ENCODE measurements at regions not wholly inside any gene's neighbourhood (a gene's known extent, or its start where the extent isn't known, plus 50 kb on each side); places are given as distances from the start of the nearest gene placed in this dataset.

GRCh38 chr3:70517124-70517890 lies 204.9 kb upstream of the MDFIC2 start:
- Mint-ChIP-seq H3K9me3 (ENCODE audit: unreplicated experiment) (no peaks in the 10 kb centered on the region), H3K36me3 (ENCODE audit: low read depth, unreplicated experiment) (no peaks in the 10 kb centered on the region), H3K27me3 (ENCODE audit: unreplicated experiment) (peaks cover 1% of the 10 kb centered on the region), H3K4me3 (ENCODE audit: unreplicated experiment) (no peak overlapping the region), H3K4me1 (ENCODE audit: unreplicated experiment) (no peaks in the 10 kb centered on the region), H3K27ac (ENCODE audit: unreplicated experiment) (no peak overlapping the region)
- DNase-seq (ENCODE audit: low spot score) = no peak
- no peak for TF ChIP-seq CTCF (IDR thresholded peaks at IDR 0.05; ENCODE audit: unreplicated experiment)

GRCh38 chr3:70516076-70516475 lies 203.6 kb upstream of the MDFIC2 start:
- DNase-seq (ENCODE audit: low spot score) = no peak
- TF ChIP-seq CTCF (IDR thresholded peaks at IDR 0.05; ENCODE audit: unreplicated experiment) = no peak
- Mint-ChIP-seq H3K36me3 (ENCODE audit: low read depth, unreplicated experiment) (no peaks in the 10 kb centered on the region), H3K27me3 (ENCODE audit: unreplicated experiment) (peaks cover 1% of the 10 kb centered on the region), H3K9me3 (ENCODE audit: unreplicated experiment) (no peaks in the 10 kb centered on the region), H3K4me3 (ENCODE audit: unreplicated experiment) (no peak overlapping the region), H3K4me1 (ENCODE audit: unreplicated experiment) (no peaks in the 10 kb centered on the region), H3K27ac (ENCODE audit: unreplicated experiment) (no peak overlapping the region)

GRCh38 chr3:70507486-70507885 lies 195.0 kb upstream of the MDFIC2 start:
- Mint-ChIP-seq H3K4me1 (ENCODE audit: unreplicated experiment) (no peaks in the 10 kb centered on the region), H3K36me3 (ENCODE audit: low read depth, unreplicated experiment) (no peaks in the 10 kb centered on the region), H3K4me3 (ENCODE audit: unreplicated experiment) (no peak overlapping the region), H3K9me3 (ENCODE audit: unreplicated experiment) (no peaks in the 10 kb centered on the region), H3K27me3 (ENCODE audit: unreplicated experiment) (peaks cover 2% of the 10 kb centered on the region), H3K27ac (ENCODE audit: unreplicated experiment) (no peak overlapping the region)
- no peak for TF ChIP-seq CTCF (IDR thresholded peaks at IDR 0.05; ENCODE audit: unreplicated experiment)
- no peak for DNase-seq (ENCODE audit: low spot score)

- DNase-seq (ENCODE audit: low spot score) = no peak
- Mint-ChIP-seq H3K4me3 (ENCODE audit: unreplicated experiment) (no peak overlapping the region), H3K9me3 (ENCODE audit: unreplicated experiment) (no peaks in the 10 kb centered on the region), H3K27ac (ENCODE audit: unreplicated experiment) (no peak overlapping the region), H3K36me3 (ENCODE audit: low read depth, unreplicated experiment) (no peaks in the 10 kb centered on the region), H3K27me3 (ENCODE audit: unreplicated experiment) (peaks cover 3% of the 10 kb centered on the region), H3K4me1 (ENCODE audit: unreplicated experiment) (no peaks in the 10 kb centered on the region)
- no peak for TF ChIP-seq CTCF (IDR thresholded peaks at IDR 0.05; ENCODE audit: unreplicated experiment)
Observed at GRCh38 chr3:70506775-70507174, 194.3 kb upstream of the MDFIC2 start.

GRCh38 chr3:70501561-70501960 lies 189.1 kb upstream of the MDFIC2 start:
- Mint-ChIP-seq H3K9me3 (ENCODE audit: unreplicated experiment) (no peaks in the 10 kb centered on the region), H3K27me3 (ENCODE audit: unreplicated experiment) (peaks cover 2% of the 10 kb centered on the region), H3K4me3 (ENCODE audit: unreplicated experiment) (no peak overlapping the region), H3K36me3 (ENCODE audit: low read depth, unreplicated experiment) (no peaks in the 10 kb centered on the region), H3K4me1 (ENCODE audit: unreplicated experiment) (no peaks in the 10 kb centered on the region), H3K27ac (ENCODE audit: unreplicated experiment) (no peak overlapping the region)
- no peak for DNase-seq (ENCODE audit: low spot score)
- TF ChIP-seq CTCF (IDR thresholded peaks at IDR 0.05; ENCODE audit: unreplicated experiment) = no peak

Measured in endothelial cell (in vitro differentiated cells).